NCI-H1417 (cell line): ENCODE measurements at regions not wholly inside any gene's neighbourhood (a gene's known extent, or its start where the extent isn't known, plus 50 kb on each side); places are given as distances from the start of the nearest gene placed in this dataset.

Source experiments
- DNase-seq, 3 experiments: peaks; one replicate each; lab custom pipeline; 2025; lab: John Stamatoyannopoulos, UW

DNA sequence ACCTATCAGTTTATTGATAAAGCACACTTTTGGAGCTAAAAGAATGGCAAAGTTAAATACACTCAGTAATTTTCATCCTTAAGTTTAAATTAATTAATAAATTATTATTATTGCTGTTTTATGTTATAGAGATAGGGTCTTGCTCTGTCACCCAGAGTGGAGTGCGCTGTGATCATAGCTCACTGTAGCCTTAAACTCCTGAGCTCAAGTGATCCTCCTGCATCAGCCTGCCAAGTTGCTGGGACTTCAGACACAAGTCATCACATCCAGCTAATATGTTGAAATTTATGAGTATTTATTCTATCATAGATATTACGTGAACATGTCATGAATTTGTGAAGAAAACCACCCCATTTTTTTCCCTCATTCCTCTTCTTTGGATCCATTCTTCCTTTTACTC, 64.2 kb downstream of the GJA1 start:
- DNase-seq, result no peak

- no peak for DNase-seq
Measured at GRCh38 chr6:121503589-121503991, 68.1 kb downstream of the GJA1 start.

- DNase-seq, result no peak
Measured at GRCh38 chr6:121504227-121504626, 68.8 kb downstream of the GJA1 start.

DNA sequence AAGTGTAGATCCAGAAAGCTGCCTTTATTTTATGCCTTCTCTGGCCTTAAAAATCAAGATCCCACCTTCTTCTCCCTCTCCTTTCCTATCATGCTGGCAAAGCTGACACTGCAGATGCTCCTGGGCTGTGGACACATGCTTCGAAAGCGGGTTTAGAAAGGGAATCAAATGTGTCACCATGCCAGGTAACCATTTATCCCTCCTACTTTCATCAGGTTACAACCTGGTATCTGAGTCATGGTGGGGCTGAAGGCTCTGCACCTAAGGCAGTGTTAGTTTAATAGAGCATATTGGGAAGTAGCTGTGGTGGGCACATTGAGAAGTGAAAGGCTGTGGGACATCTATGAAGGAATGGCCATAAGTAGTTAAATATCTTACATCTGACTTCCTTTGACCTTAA, 69.8 kb downstream of the GJA1 start:
- no peak for DNase-seq

DNA sequence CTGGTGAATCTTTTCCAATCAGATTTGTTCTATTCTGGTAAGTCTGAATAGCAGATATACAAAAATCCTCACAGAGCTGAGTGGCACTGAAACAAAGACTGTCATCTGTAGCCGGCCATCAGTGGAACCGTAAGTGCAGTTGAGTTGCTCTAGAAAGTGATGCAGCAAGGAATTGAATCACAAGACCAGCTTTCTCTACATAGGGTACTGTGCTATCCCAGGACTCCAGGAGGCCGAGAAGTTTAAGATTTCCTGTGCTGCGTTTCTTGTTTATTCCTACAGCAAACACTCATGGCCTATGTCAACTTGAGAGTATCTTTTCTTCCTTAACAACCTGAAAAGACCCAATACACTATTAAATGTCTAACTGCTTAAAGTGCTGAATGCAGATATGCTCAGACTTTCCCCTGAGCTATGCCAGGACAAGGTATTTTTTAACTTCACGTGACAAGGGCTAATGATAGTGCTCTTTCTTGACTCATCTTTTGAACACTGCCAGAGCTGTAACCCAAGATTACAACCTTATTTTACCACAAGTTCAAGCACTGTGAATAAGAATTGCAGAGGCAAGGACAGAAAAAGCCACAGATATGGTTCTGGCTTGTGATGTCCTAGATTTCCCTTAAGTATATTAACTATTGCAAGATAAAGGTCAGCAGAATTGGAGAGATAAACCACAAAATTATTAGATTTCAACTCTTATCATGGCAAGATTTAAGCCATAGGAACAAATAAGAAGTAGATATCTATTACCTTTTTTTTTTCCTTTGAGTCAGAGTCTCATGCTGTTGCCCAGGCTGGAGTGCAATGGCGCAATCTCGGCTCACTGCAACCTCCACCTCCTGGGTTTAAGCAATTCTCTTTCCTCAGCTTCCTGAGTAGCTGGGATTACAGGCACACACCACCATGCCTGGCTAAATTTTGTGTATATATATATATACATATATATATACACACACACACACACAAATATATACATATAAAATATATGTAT, 71.6 kb downstream of the GJA1 start:
- DNase-seq, result no peak

GRCh38 chr6:121510568-121511177, 75.2 kb downstream of the GJA1 start:
- no peak for DNase-seq

GRCh38 chr6:121515630-121516265, 80.3 kb downstream of the GJA1 start:
- DNase-seq, result no peak

- no peak for DNase-seq
Measured at GRCh38 chr6:121516331-121516730, 80.9 kb downstream of the GJA1 start.

DNA sequence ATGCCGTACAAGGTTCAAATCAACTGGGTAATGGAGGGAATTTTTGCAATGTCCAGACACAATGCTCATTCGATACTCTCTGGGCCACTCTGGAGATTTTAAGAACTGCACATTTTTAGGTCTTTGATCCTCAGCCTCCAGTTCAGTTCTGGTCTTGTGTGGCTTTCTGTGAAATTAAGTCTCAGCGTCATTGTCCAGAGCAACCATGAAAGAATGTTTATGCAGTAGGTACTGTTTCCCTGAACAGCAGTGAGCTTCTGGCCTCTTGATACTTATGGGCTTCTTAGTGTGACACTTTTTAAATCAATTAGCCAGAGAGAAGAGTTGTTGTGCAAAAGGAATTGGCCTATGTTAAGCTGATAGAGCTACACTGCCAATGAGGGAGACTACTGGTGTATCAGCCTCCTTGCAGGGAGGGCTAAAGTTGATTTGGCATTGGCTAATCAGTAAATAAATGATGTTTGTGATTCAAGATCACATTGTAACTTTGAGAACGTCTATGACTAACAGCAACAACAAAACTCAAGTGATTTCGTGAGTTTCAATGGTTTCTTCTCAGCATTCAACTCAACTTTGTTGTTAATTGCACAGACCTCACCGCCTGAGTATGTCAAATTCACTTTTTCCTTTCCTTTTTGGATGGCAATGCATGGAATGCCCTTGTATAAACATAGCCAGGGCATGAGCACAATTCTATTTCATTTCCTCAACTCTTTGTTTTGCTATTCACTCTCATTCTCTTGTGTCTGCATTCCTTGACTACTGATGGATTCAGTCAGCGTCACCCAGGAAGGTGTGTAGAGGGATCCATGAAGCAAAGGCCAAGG, 85.1 kb downstream of the GJA1 start:
- DNase-seq, result no peak

GRCh38 chr6:121521164-121521555, 85.7 kb downstream of the GJA1 start:
- no peak for DNase-seq

DNA sequence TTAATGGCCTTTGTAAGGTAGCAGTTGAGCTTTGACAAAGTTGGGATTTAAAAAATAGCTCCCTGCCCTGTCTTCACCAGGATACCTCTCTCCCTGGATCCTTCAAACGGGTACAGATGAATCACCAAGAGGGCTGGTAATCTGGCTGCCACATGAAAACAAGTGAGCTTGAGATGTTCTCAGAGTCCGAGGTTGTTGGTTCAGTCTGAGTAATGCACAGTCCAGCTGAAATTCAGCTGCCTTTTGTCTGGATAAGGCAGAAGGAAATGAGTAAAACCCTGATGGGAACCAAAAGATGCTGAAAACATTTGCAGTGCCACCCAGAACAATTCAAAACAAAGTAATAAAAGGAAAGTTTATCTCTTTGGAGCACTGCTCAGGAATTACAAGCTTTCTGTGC, 86.8 kb downstream of the GJA1 start:
- DNase-seq, result no peak

GRCh38 chr6:121522771-121523386, 87.4 kb downstream of the GJA1 start:
- no peak for DNase-seq

DNA sequence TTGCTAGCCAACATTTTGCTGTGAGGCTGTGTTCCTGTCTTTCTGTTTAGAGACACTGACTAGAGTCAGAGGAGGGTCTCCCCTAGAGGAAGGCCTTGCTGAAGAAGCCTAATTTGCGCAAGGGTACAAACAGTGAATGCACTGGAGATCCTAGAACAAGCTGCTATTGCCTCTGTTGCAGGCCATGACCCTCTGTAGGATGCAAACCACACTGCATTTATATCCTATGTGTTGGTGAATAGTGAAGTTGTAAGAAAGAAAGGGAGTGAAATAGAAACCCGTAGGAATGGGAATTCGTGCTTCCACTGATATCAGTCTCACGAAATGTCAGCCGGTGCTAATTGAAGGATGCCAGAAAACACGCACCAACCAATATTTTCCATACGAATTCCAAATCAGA, 88.2 kb downstream of the GJA1 start:
- DNase-seq, result no peak

GRCh38 chr6:121526282-121526681, 90.8 kb downstream of the GJA1 start:
- DNase-seq, result no peak

DNA sequence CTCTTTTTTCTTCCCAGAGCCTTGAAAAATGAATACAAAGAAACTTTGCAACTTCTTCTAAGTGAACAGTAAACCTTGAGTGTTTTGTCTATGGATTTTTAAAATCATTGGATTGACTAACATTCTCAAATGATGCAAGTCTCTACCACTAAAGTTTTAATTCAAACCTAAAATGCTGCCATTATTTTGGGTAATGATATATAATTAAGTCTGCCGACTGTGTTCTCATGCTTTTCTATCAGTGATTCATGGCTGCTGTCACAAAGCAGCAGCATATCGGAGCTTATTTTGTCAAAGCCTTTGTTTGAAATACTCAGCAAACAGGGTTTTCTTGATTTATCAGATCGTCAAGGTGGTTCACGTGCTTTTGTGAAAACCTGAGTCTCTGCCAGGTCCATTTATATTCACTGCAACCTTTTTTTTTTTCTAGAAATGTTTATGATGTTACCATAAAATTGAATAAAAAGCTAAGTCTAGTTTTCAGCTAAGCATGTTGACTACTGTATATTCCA, 96.3 kb downstream of the GJA1 start:
- peak in 2 of 3 experiments; percentile 73 to 97 for DNase-seq

DNA sequence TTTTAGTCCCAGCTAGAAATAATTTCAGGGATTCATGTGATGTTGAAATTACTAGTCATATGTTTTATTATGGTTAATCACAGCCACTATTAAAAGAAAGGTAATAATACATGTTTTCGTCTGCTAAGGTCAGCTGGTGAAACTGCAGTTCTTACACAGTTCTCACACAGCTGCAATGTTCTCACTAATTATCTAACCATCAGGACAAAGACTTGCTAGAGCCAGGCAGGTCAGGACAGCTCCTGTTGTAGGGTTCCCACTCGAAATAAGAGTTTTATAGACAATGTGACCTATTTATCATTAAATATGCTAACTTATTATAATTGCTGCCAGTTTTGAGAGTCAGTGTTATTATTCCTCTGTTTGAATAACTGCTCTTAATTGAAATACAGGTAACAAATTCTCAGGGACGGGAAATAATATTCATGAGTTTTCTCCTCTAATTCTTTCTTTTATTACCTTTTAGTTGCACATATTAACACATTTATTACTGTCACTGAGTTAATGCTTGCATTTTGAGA, 97.9 kb downstream of the GJA1 start:
- peak in 2 of 3 experiments; percentile 50 to 91 for DNase-seq

GRCh38 chr6:121535777-121536176, 100.3 kb downstream of the GJA1 start:
- no peak for DNase-seq

DNA sequence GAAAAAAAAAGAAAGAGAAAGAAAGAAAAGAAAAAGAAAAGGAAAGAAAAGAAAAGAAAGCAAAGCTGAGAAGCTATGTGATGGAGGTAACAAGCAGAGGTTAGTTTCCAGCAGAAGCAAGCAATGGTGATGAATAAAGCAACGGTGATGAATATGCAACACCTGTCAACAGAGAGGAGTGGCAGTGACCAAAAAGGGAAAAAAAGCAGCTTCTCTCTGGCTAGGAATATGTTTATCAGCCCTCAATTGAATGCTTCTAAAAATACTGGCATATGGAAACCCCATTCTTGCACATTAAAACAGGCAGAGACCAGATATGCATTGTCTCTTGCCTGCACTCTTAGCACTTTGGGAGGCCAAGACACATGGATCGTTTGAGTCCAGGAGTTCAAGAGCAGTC, 100.9 kb downstream of the GJA1 start:
- no peak for DNase-seq

DNA sequence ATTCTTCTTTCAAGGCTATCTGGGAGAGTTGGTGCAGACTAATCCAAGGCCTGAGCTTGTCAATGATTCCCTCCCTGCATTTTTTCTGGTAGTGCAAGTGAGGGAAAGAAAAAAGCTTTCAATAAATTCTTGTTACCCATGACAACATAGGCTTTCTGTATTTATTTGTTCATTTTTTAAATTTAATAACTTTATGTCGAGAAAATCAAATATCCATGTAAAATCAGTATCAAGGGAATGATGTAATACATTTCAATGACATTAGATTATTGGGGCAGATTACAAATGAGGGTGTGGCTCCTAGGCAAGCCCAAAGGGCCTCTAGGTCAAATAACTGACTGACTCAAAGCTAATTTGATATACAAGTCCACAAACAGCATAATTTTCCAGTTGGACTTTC, 104.0 kb downstream of the GJA1 start:
- no peak for DNase-seq

- DNase-seq, result peak in 1 of 3 experiments; percentile 45
Measured at GRCh38 chr6:121540210-121540609, 104.8 kb downstream of the GJA1 start.

GRCh38 chr6:121544691-121545090, 109.2 kb downstream of the GJA1 start:
- DNase-seq, result no peak
